ENCODE measurements at regions not wholly inside any gene's neighbourhood (a gene's known extent, or its start where the extent isn't known, plus 50 kb on each side); places are given as distances from the start of the nearest gene placed in this dataset.

- TF ChIP-seq, protein P1, sequence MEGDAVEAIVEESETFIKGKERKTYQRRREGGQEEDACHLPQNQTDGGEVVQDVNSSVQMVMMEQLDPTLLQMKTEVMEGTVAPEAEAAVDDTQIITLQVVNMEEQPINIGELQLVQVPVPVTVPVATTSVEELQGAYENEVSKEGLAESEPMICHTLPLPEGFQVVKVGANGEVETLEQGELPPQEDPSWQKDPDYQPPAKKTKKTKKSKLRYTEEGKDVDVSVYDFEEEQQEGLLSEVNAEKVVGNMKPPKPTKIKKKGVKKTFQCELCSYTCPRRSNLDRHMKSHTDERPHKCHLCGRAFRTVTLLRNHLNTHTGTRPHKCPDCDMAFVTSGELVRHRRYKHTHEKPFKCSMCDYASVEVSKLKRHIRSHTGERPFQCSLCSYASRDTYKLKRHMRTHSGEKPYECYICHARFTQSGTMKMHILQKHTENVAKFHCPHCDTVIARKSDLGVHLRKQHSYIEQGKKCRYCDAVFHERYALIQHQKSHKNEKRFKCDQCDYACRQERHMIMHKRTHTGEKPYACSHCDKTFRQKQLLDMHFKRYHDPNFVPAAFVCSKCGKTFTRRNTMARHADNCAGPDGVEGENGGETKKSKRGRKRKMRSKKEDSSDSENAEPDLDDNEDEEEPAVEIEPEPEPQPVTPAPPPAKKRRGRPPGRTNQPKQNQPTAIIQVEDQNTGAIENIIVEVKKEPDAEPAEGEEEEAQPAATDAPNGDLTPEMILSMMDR (conservative IDR thresholded peaks at IDR 0.05; ENCODE audit: control insufficient read depth, insufficient read depth, low read depth, low read length), result peak; percentile 85
- peak; percentile 85 for DNase-seq (ENCODE audit: low read depth)
- no peak overlapping the region for H3K4me3 ChIP-seq (ENCODE audit: control insufficient read depth, low read depth, low read length)
Measured at GRCh38 chr2:238784671-238785527, 63.0 kb upstream of the TWIST2 start.

DNA sequence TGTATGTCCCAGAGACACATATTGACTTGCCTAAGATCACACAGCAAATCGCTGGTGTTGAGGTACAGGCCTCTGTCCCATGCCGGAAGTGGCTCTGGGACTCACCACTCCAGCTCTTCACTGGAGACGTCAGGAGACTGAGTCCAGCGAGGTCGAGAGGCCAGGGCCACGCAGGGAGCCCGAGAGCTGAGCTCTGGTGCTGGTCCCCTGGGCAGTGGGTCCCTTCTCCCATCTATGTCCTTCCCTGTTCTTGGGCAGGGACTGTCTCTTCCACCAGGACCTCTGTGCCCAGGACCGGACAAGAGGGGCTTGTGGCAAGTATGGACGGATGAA lies 62.4 kb upstream of the TWIST2 start:
- no peak overlapping the region for H3K4me3 ChIP-seq (ENCODE audit: control insufficient read depth, low read depth, low read length)
- TF ChIP-seq, protein P1 (conservative IDR thresholded peaks at IDR 0.05; ENCODE audit: control insufficient read depth, insufficient read depth, low read depth, low read length), result no peak
- DNase-seq (ENCODE audit: low read depth), result no peak

DNA sequence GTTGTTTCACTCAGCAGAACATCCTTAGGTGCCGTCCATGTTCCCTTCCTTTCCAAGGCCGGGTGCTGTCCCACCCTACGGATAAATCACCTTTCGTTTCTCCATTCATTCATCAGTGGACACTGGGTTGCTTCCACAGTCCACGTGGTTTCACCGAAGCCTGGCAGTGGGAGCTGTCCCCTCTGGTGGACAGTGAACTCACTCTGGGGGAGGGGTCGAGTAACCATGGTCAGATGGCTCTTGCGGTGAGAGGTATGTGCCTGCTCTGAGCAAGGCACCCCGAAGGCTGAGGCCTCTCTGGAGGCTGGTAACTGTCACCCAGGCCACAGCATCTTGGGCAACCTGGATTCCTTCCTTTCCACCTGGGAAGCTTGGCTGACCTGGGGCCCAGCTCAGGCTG lies 61.5 kb upstream of the TWIST2 start:
- no peak overlapping the region for H3K4me3 ChIP-seq (ENCODE audit: control insufficient read depth, low read depth, low read length)
- DNase-seq (ENCODE audit: low read depth), result no peak
- TF ChIP-seq, protein P1 (conservative IDR thresholded peaks at IDR 0.05; ENCODE audit: control insufficient read depth, insufficient read depth, low read depth, low read length), result no peak

- H3K4me3 ChIP-seq (ENCODE audit: control insufficient read depth, low read depth, low read length), result no peak overlapping the region
- TF ChIP-seq, protein P1 (conservative IDR thresholded peaks at IDR 0.05; ENCODE audit: control insufficient read depth, insufficient read depth, low read depth, low read length), result no peak
- DNase-seq (ENCODE audit: low read depth), result peak; percentile 36
Measured at GRCh38 chr2:238786792-238787490, 60.9 kb upstream of the TWIST2 start.

GRCh38 chr2:238787501-238787900 lies 60.4 kb upstream of the TWIST2 start:
- H3K4me3 ChIP-seq (ENCODE audit: control insufficient read depth, low read depth, low read length), result no peak overlapping the region
- TF ChIP-seq, protein P1 (conservative IDR thresholded peaks at IDR 0.05; ENCODE audit: control insufficient read depth, insufficient read depth, low read depth, low read length), result no peak
- DNase-seq (ENCODE audit: low read depth), result no peak

DNA sequence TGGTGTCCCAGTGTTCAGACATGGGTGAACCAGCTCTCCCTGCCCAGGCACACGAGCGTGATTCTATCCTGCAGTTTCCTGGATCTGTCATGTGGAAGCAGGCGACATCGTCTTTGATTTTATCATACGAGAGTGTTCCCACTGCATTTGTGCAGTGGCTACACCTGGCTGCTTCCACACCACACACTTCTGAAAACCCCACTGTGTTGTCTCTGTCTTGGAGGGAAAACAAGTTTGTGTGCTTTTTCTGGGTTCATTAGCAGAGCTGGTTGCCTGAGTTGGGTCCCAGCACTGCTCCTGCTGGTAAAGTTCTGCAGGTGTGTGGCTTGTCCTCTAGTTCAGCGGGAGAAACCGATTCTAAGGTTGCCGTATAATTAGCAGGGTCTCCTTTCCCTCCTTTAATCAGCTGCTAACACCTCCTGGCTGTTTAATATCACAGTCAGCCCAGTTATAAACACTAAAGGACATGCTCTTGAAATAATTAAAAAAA lies 58.5 kb upstream of the TWIST2 start:
- DNase-seq (ENCODE audit: low read depth), result no peak
- no peak overlapping the region for H3K4me3 ChIP-seq (ENCODE audit: control insufficient read depth, low read depth, low read length)
- TF ChIP-seq, protein P1 (conservative IDR thresholded peaks at IDR 0.05; ENCODE audit: control insufficient read depth, insufficient read depth, low read depth, low read length), result no peak
